Stimulated activated naive B cell treated with anti-CD40 and anti-IgM and Interleukin-4, amounts not matched to agents 10 μg/mL and 1 μg/mL and 100 μg/mL, for 72 hours (primary cell): ENCODE measurements at regions not wholly inside any gene's neighbourhood (a gene's known extent, or its start where the extent isn't known, plus 50 kb on each side); places are given as distances from the start of the nearest gene placed in this dataset.
A peak's percentile ranks its signal among the peaks of the same experiment; 100 is the strongest.

Experiments used
- ATAC-seq, 2 donors: fragments of 150-1000 bp; cut with Tn5 transposase; replicated peaks; 2 replicates each; pipeline ENCODE4 v1.10.0; 2021; ENCODE audit warnings: moderate library complexity in 1 of 2
- DNase-seq: peaks from one replicate; pipeline ENCODE4 v3.0.0; 2021
- H3K27ac Mint-ChIP-seq: one replicate; pipeline ENCODE4 v1.8.0; 2022; ENCODE audit warnings: mild to moderate bottlenecking, mixed read lengths
- H3K27me3 Mint-ChIP-seq, 2 donors: one replicate each; pipeline ENCODE4 v1.8.0; 2022; ENCODE audit warnings: mixed read lengths in 2 of 2
- H3K36me3 Mint-ChIP-seq, 2 donors: one replicate each; pipeline ENCODE4 v1.8.0; 2022; ENCODE audit warnings: mixed read lengths in 2 of 2, mild to moderate bottlenecking in 1 of 2
- H3K4me1 Mint-ChIP-seq, 2 donors: one replicate each; pipeline ENCODE4 v1.8.0; 2022; ENCODE audit warnings: mixed read lengths in 2 of 2, mild to moderate bottlenecking in 1 of 2
- H3K4me3 Mint-ChIP-seq, 2 donors: one replicate each; pipeline ENCODE4 v1.8.0; 2022; ENCODE audit warnings: mild to moderate bottlenecking in 2 of 2, mixed read lengths in 2 of 2, moderate library complexity in 1 of 2
- H3K9me3 Mint-ChIP-seq, 2 donors: one replicate each; pipeline ENCODE4 v1.8.0; 2022; ENCODE audit warnings: mixed read lengths in 2 of 2, mild to moderate bottlenecking in 1 of 2

- no peaks in the 10 kb centered on the region for H3K36me3 Mint-ChIP-seq
- no peak overlapping the region for H3K27ac Mint-ChIP-seq
- H3K4me1 Mint-ChIP-seq, result peaks cover 4 to 11% of the 10 kb centered on the region in 2 donors
- DNase-seq (no peak), ATAC-seq (no peak)
- H3K4me3 Mint-ChIP-seq, result no peak overlapping the region
- H3K27me3 Mint-ChIP-seq, result peaks cover 16 to 22% of the 10 kb centered on the region in 2 donors
- H3K9me3 Mint-ChIP-seq, result no peaks in the 10 kb centered on the region
Observed at GRCh38 chr3:56989977-56990640, 70.4 kb upstream of the SPATA12 start.

GRCh38 chr3:56989169-56989976 lies 71.1 kb upstream of the SPATA12 start:
- Mint-ChIP-seq H3K4me1 (peaks cover 4 to 11% of the 10 kb centered on the region in 2 donors), H3K9me3 (no peaks in the 10 kb centered on the region), H3K4me3 (no peak overlapping the region), H3K36me3 (no peaks in the 10 kb centered on the region), H3K27ac (no peak overlapping the region), H3K27me3 (peaks cover 16 to 22% of the 10 kb centered on the region in 2 donors)
- no peak for DNase-seq
- no peak for ATAC-seq

- Mint-ChIP-seq H3K27ac (peak overlapping the region; percentile 62), H3K36me3 (no peaks in the 10 kb centered on the region), H3K27me3 (peaks cover 16 to 22% of the 10 kb centered on the region in 2 donors), H3K9me3 (no peaks in the 10 kb centered on the region), H3K4me1 (peaks cover 4 to 11% of the 10 kb centered on the region in 2 donors), H3K4me3 (no peak overlapping the region)
- ATAC-seq, result peak; percentile 66 to 71
- peak; percentile 28 for DNase-seq
Observed at GRCh38 chr3:56988458-56989168, 71.9 kb upstream of the SPATA12 start.

GRCh38 chr3:56987238-56987895 lies 73.1 kb upstream of the SPATA12 start:
- ATAC-seq, result peak; percentile 35 to 43
- Mint-ChIP-seq H3K9me3 (no peaks in the 10 kb centered on the region), H3K27me3 (peaks cover 16 to 22% of the 10 kb centered on the region in 2 donors), H3K27ac (no peak overlapping the region), H3K4me3 (no peak overlapping the region), H3K4me1 (peaks cover 8 to 11% of the 10 kb centered on the region in 2 donors), H3K36me3 (no peaks in the 10 kb centered on the region)
- no peak for DNase-seq

- DNase-seq (no peak), ATAC-seq (peak in 1 of 2 donors; percentile 19)
- peak overlapping the region; percentile 21 for H3K27ac Mint-ChIP-seq
- no peaks in the 10 kb centered on the region for H3K9me3 Mint-ChIP-seq
- H3K27me3 Mint-ChIP-seq, result peaks cover 16 to 22% of the 10 kb centered on the region in 2 donors
- no peak overlapping the region for H3K4me3 Mint-ChIP-seq
- H3K4me1 Mint-ChIP-seq, result peaks cover 8 to 11% of the 10 kb centered on the region in 2 donors
- H3K36me3 Mint-ChIP-seq, result no peaks in the 10 kb centered on the region
Observed at GRCh38 chr3:56986347-56986746, 74.1 kb upstream of the SPATA12 start.

- Mint-ChIP-seq H3K36me3 (no peaks in the 10 kb centered on the region), H3K4me3 (no peak overlapping the region), H3K4me1 (peaks cover 8 to 11% of the 10 kb centered on the region in 2 donors), H3K9me3 (no peaks in the 10 kb centered on the region), H3K27ac (no peak overlapping the region), H3K27me3 (peaks cover 12 to 18% of the 10 kb centered on the region in 2 donors)
- DNase-seq (no peak), ATAC-seq (peak; percentile 66 to 67)
Observed at GRCh38 chr3:56985878-56986277, 74.6 kb upstream of the SPATA12 start.

- no peaks in the 10 kb centered on the region for H3K36me3 Mint-ChIP-seq
- H3K27me3 Mint-ChIP-seq, result peaks cover 10 to 15% of the 10 kb centered on the region in 2 donors
- DNase-seq (no peak), ATAC-seq (no peak)
- H3K4me3 Mint-ChIP-seq, result no peak overlapping the region
- no peak overlapping the region for H3K27ac Mint-ChIP-seq
- no peaks in the 10 kb centered on the region for H3K9me3 Mint-ChIP-seq
- peaks cover 8 to 11% of the 10 kb centered on the region in 2 donors for H3K4me1 Mint-ChIP-seq
Observed at GRCh38 chr3:56985460-56985859, 75.0 kb upstream of the SPATA12 start.

- no peak overlapping the region for H3K4me3 Mint-ChIP-seq
- H3K4me1 Mint-ChIP-seq, result peaks cover 8 to 11% of the 10 kb centered on the region in 2 donors
- H3K27ac Mint-ChIP-seq, result no peak overlapping the region
- no peak for DNase-seq
- H3K27me3 Mint-ChIP-seq, result no peaks in the 10 kb centered on the region
- H3K9me3 Mint-ChIP-seq, result no peaks in the 10 kb centered on the region
- ATAC-seq, result peak in 1 of 2 donors; percentile 22
- no peaks in the 10 kb centered on the region for H3K36me3 Mint-ChIP-seq
Observed at GRCh38 chr3:56983427-56983826, 77.0 kb upstream of the SPATA12 start.

GRCh38 chr3:56981445-56982230 lies 78.8 kb upstream of the SPATA12 start:
- DNase-seq (no peak), ATAC-seq (no peak)
- Mint-ChIP-seq H3K9me3 (no peaks in the 10 kb centered on the region), H3K27me3 (no peaks in the 10 kb centered on the region), H3K27ac (peak overlapping the region; percentile 31), H3K4me3 (no peak overlapping the region), H3K36me3 (no peaks in the 10 kb centered on the region), H3K4me1 (peaks cover 8 to 11% of the 10 kb centered on the region in 2 donors)

GRCh38 chr3:56980798-56981390 lies 79.6 kb upstream of the SPATA12 start:
- peaks cover 6% of the 10 kb centered on the region in 2 donors for H3K4me1 Mint-ChIP-seq
- DNase-seq (no peak), ATAC-seq (peak; percentile 38 to 53)
- H3K36me3 Mint-ChIP-seq, result no peaks in the 10 kb centered on the region
- H3K27me3 Mint-ChIP-seq, result no peaks in the 10 kb centered on the region
- H3K4me3 Mint-ChIP-seq, result no peak overlapping the region
- H3K27ac Mint-ChIP-seq, result no peak overlapping the region
- no peaks in the 10 kb centered on the region for H3K9me3 Mint-ChIP-seq

GRCh38 chr3:56980243-56980642 lies 80.2 kb upstream of the SPATA12 start:
- no peak for ATAC-seq
- H3K27me3 Mint-ChIP-seq, result no peaks in the 10 kb centered on the region
- H3K27ac Mint-ChIP-seq, result no peak overlapping the region
- peaks cover 0 to 3% of the 10 kb centered on the region in 2 donors for H3K4me1 Mint-ChIP-seq
- H3K4me3 Mint-ChIP-seq, result no peak overlapping the region
- no peaks in the 10 kb centered on the region for H3K9me3 Mint-ChIP-seq
- no peaks in the 10 kb centered on the region for H3K36me3 Mint-ChIP-seq
- DNase-seq, result no peak

- Mint-ChIP-seq H3K36me3 (no peaks in the 10 kb centered on the region), H3K27me3 (no peaks in the 10 kb centered on the region), H3K9me3 (no peaks in the 10 kb centered on the region), H3K27ac (no peak overlapping the region), H3K4me3 (no peak overlapping the region), H3K4me1 (peaks cover 0 to 3% of the 10 kb centered on the region in 2 donors)
- no peak for ATAC-seq
- DNase-seq, result no peak
Observed at GRCh38 chr3:56979791-56980190, 80.7 kb upstream of the SPATA12 start.

- Mint-ChIP-seq H3K36me3 (no peaks in the 10 kb centered on the region), H3K4me3 (no peak overlapping the region), H3K9me3 (no peaks in the 10 kb centered on the region), H3K27ac (no peak overlapping the region), H3K4me1 (no peaks in the 10 kb centered on the region), H3K27me3 (peaks cover 0 to 3% of the 10 kb centered on the region in 2 donors)
- no peak for DNase-seq
- no peak for ATAC-seq
Observed at GRCh38 chr3:56977561-56977889, 82.9 kb upstream of the SPATA12 start.
